ENCODE measurements at regions not wholly inside any gene's neighbourhood (a gene's known extent, or its start where the extent isn't known, plus 50 kb on each side); places are given as distances from the start of the nearest gene placed in this dataset.
A peak's percentile ranks its signal among the peaks of the same experiment; 100 is the strongest.

- Histone ChIP-seq H2AFZ (ENCODE audit: insufficient read depth, low read length, poor library complexity) (no peak overlapping the region), H2BK12ac (ENCODE audit: low read length) (peak overlapping the region; percentile 29), H3K18ac (ENCODE audit: low read length) (no peak overlapping the region), H4K8ac (ENCODE audit: low read depth, low read length) (no peak overlapping the region), H3K27me3 (ENCODE audit: insufficient read depth, low read length) (no peaks in the 10 kb centered on the region), H3K27ac (ENCODE audit: low read depth, low read length) (no peak overlapping the region), H3K4me1 (ENCODE audit: control insufficient read depth in 1 of 2, insufficient read depth in 2 of 2, low read length in 2 of 2) (peaks cover 15% of the 10 kb centered on the region in 2 experiments), H2BK5ac (ENCODE audit: low read depth, low read length, poor library complexity) (no peak overlapping the region), H3K4me2 (ENCODE audit: low read length) (no peak overlapping the region), H3K4ac (ENCODE audit: low read depth, low read length) (no peak overlapping the region), H4K12ac (ENCODE audit: low read depth, low read length) (no peak overlapping the region), H3K9ac (ENCODE audit: low read length) (no peak overlapping the region), H3K79me1 (ENCODE audit: low read length) (peaks cover 22% of the 10 kb centered on the region), H3K36me3 (ENCODE audit: control insufficient read depth in 1 of 2, insufficient read depth in 2 of 2, low read length in 2 of 2) (no peaks in the 10 kb centered on the region), H3K9me3 (ENCODE audit: insufficient read depth, low read depth, low read length) (peaks cover 4% of the 10 kb centered on the region), H2BK120ac (ENCODE audit: insufficient read depth, low read length, poor library complexity) (no peak overlapping the region), H3K4me3 (ENCODE audit: low read depth, low read length) (no peak overlapping the region), H3K14ac (ENCODE audit: low read length) (peak overlapping the region; percentile 4), H3K79me2 (ENCODE audit: control insufficient read depth, insufficient read depth, low read length, poor library complexity) (peaks cover 2% of the 10 kb centered on the region), H4K91ac (ENCODE audit: low read depth, low read length) (peak overlapping the region; percentile 11), H2AK5ac (ENCODE audit: low read length) (peak overlapping the region; percentile 11), H3K23ac (ENCODE audit: low read length) (no peak overlapping the region)
- no CpG with 5 or more reads among the region's 5 CpGs for WGBS (ENCODE audit: extremely low coverage, insufficient coverage, insufficient read length)
- no peak for DNase-seq
These were observed 433.2 kb upstream of the TNP1 start for GRCh38 chr2:217293046-217293445.

- peak overlapping the region; percentile 54 for H2BK120ac ChIP-seq (ENCODE audit: insufficient read depth, low read length, poor library complexity)
- H3K36me3 ChIP-seq (ENCODE audit: control insufficient read depth in 1 of 2, insufficient read depth in 2 of 2, low read length in 2 of 2) = peaks cover 0 to 2% of the 10 kb centered on the region in 2 experiments
- H3K79me1 ChIP-seq (ENCODE audit: low read length) = peaks cover 22% of the 10 kb centered on the region
- whole genome bisulfite sequencing (ENCODE audit: extremely low coverage, insufficient coverage, insufficient read length) = no CpG with 5 or more reads among the region's 5 CpGs
- H3K27ac ChIP-seq (ENCODE audit: low read depth, low read length) = peak overlapping the region; percentile 89
- peak overlapping the region; percentile 71 for H3K14ac ChIP-seq (ENCODE audit: low read length)
- peak; percentile 18 to 46 for DNase-seq
- peak overlapping the region; percentile 74 for H2BK5ac ChIP-seq (ENCODE audit: low read depth, low read length, poor library complexity)
- H3K4me1 ChIP-seq (ENCODE audit: control insufficient read depth in 1 of 2, insufficient read depth in 2 of 2, low read length in 2 of 2) = peaks cover 15% of the 10 kb centered on the region in 2 experiments
- no peak overlapping the region for H2AFZ ChIP-seq (ENCODE audit: insufficient read depth, low read length, poor library complexity)
- peak overlapping the region; percentile 27 for H4K8ac ChIP-seq (ENCODE audit: low read depth, low read length)
- no peak overlapping the region for H3K4me2 ChIP-seq (ENCODE audit: low read length)
- peaks cover 4% of the 10 kb centered on the region for H3K9me3 ChIP-seq (ENCODE audit: insufficient read depth, low read depth, low read length)
- peaks cover 2% of the 10 kb centered on the region for H3K79me2 ChIP-seq (ENCODE audit: control insufficient read depth, insufficient read depth, low read length, poor library complexity)
- no peaks in the 10 kb centered on the region for H3K27me3 ChIP-seq (ENCODE audit: insufficient read depth, low read length)
- H2AK5ac ChIP-seq (ENCODE audit: low read length) = peak overlapping the region; percentile 43
- no peak overlapping the region for H3K4me3 ChIP-seq (ENCODE audit: low read depth, low read length)
- peak overlapping the region; percentile 25 for H3K4ac ChIP-seq (ENCODE audit: low read depth, low read length)
- H3K9ac ChIP-seq (ENCODE audit: low read length) = no peak overlapping the region
- no peak overlapping the region for H4K12ac ChIP-seq (ENCODE audit: low read depth, low read length)
- H3K23ac ChIP-seq (ENCODE audit: low read length) = no peak overlapping the region
- H4K91ac ChIP-seq (ENCODE audit: low read depth, low read length) = peak overlapping the region; percentile 87
- H3K18ac ChIP-seq (ENCODE audit: low read length) = peak overlapping the region; percentile 53
- peak overlapping the region; percentile 67 for H2BK12ac ChIP-seq (ENCODE audit: low read length)
These were observed 431.4 kb upstream of the TNP1 start for GRCh38 chr2:217291259-217291658.

GRCh38 chr2:217290467-217290866, 430.6 kb upstream of the TNP1 start:
- Histone ChIP-seq H3K23ac (ENCODE audit: low read length) (no peak overlapping the region), H3K4me3 (ENCODE audit: low read depth, low read length) (no peak overlapping the region), H3K27me3 (ENCODE audit: insufficient read depth, low read length) (no peaks in the 10 kb centered on the region), H4K12ac (ENCODE audit: low read depth, low read length) (no peak overlapping the region), H3K36me3 (ENCODE audit: control insufficient read depth in 1 of 2, insufficient read depth in 2 of 2, low read length in 2 of 2) (peaks cover 0 to 2% of the 10 kb centered on the region in 2 experiments), H3K4me2 (ENCODE audit: low read length) (no peak overlapping the region), H3K4me1 (ENCODE audit: control insufficient read depth in 1 of 2, insufficient read depth in 2 of 2, low read length in 2 of 2) (peaks cover 15% of the 10 kb centered on the region in 2 experiments), H2AK5ac (ENCODE audit: low read length) (peak overlapping the region; percentile 65), H4K91ac (ENCODE audit: low read depth, low read length) (peak overlapping the region; percentile 94), H3K79me1 (ENCODE audit: low read length) (peaks cover 22% of the 10 kb centered on the region), H3K9me3 (ENCODE audit: insufficient read depth, low read depth, low read length) (peaks cover 4% of the 10 kb centered on the region), H3K9ac (ENCODE audit: low read length) (no peak overlapping the region), H3K4ac (ENCODE audit: low read depth, low read length) (peak overlapping the region; percentile 57), H2BK120ac (ENCODE audit: insufficient read depth, low read length, poor library complexity) (peak overlapping the region; percentile 85), H3K18ac (ENCODE audit: low read length) (peak overlapping the region; percentile 81), H3K27ac (ENCODE audit: low read depth, low read length) (peak overlapping the region; percentile 89), H2AFZ (ENCODE audit: insufficient read depth, low read length, poor library complexity) (no peak overlapping the region), H2BK12ac (ENCODE audit: low read length) (peak overlapping the region; percentile 85), H2BK5ac (ENCODE audit: low read depth, low read length, poor library complexity) (peak overlapping the region; percentile 89), H3K79me2 (ENCODE audit: control insufficient read depth, insufficient read depth, low read length, poor library complexity) (peaks cover 2% of the 10 kb centered on the region), H3K14ac (ENCODE audit: low read length) (peak overlapping the region; percentile 63), H4K8ac (ENCODE audit: low read depth, low read length) (peak overlapping the region; percentile 25)
- DNase-seq = no peak

- Histone ChIP-seq H3K14ac (ENCODE audit: low read length) (no peak overlapping the region), H3K4me2 (ENCODE audit: low read length) (no peak overlapping the region), H2AK5ac (ENCODE audit: low read length) (no peak overlapping the region), H4K8ac (ENCODE audit: low read depth, low read length) (no peak overlapping the region), H3K9ac (ENCODE audit: low read length) (no peak overlapping the region), H3K36me3 (ENCODE audit: control insufficient read depth in 1 of 2, insufficient read depth in 2 of 2, low read length in 2 of 2) (peaks cover 0 to 2% of the 10 kb centered on the region in 2 experiments), H2BK120ac (ENCODE audit: insufficient read depth, low read length, poor library complexity) (peak overlapping the region; percentile 85), H3K27me3 (ENCODE audit: insufficient read depth, low read length) (no peaks in the 10 kb centered on the region), H3K79me2 (ENCODE audit: control insufficient read depth, insufficient read depth, low read length, poor library complexity) (peaks cover 2% of the 10 kb centered on the region), H3K79me1 (ENCODE audit: low read length) (peaks cover 22% of the 10 kb centered on the region), H2BK5ac (ENCODE audit: low read depth, low read length, poor library complexity) (no peak overlapping the region), H4K12ac (ENCODE audit: low read depth, low read length) (no peak overlapping the region), H3K27ac (ENCODE audit: low read depth, low read length) (peak overlapping the region; percentile 89), H3K18ac (ENCODE audit: low read length) (no peak overlapping the region), H3K4ac (ENCODE audit: low read depth, low read length) (no peak overlapping the region), H3K9me3 (ENCODE audit: insufficient read depth, low read depth, low read length) (peaks cover 2% of the 10 kb centered on the region), H3K4me3 (ENCODE audit: low read depth, low read length) (no peak overlapping the region), H2AFZ (ENCODE audit: insufficient read depth, low read length, poor library complexity) (no peak overlapping the region), H3K4me1 (ENCODE audit: control insufficient read depth in 1 of 2, insufficient read depth in 2 of 2, low read length in 2 of 2) (peaks cover 15% of the 10 kb centered on the region in 2 experiments), H4K91ac (ENCODE audit: low read depth, low read length) (no peak overlapping the region), H3K23ac (ENCODE audit: low read length) (no peak overlapping the region), H2BK12ac (ENCODE audit: low read length) (peak overlapping the region; percentile 35)
- peak in 1 of 2 donors; percentile 18 for DNase-seq
- WGBS (ENCODE audit: extremely low coverage, insufficient coverage, insufficient read length) = no CpG with 5 or more reads among the region's 2 CpGs
These were observed 430.0 kb upstream of the TNP1 start for GRCh38 chr2:217289907-217290280.
